Bronchial epithelial cell (primary cell): ENCODE measurements at regions not wholly inside any gene's neighbourhood (a gene's known extent, or its start where the extent isn't known, plus 50 kb on each side); places are given as distances from the start of the nearest gene placed in this dataset.
A peak's percentile ranks its signal among the peaks of the same experiment; 100 is the strongest.

ENCODE experiments used
- DNase-seq: peaks from one replicate; pipeline ENCODE4 v3.0.0-alpha.2; 2010; ENCODE audit warnings: low read depth
- FAIRE-seq: peaks from 2 replicates; lab custom pipeline; 2011; peaks lifted over from hg19 to GRCh38; lab: Jason Lieb, UNC
- H3K27me3 ChIP-seq: 2 replicates; pipeline ENCODE4 v1.5.1; 2011; ENCODE audit warnings: low read length; ENCODE audit not compliant: control insufficient read depth, insufficient read depth
- H3K36me3 ChIP-seq: 2 replicates; pipeline ENCODE4 v1.5.1; 2011; ENCODE audit warnings: low read length; ENCODE audit not compliant: control insufficient read depth, insufficient read depth
- H3K4me3 ChIP-seq: 2 replicates; pipeline ENCODE4 v1.5.1; 2011; ENCODE audit warnings: mild to moderate bottlenecking, low read depth, low read length, control low read depth
- CTCF ChIP-seq: IDR thresholded peaks from 2 replicates; pipeline ENCODE4 v1.5.1; 2011; ENCODE audit warnings: mild to moderate bottlenecking, moderate library complexity, low read length, control low read depth, inconsistent platforms; ENCODE audit not compliant: insufficient read depth, severe bottlenecking

- DNase-seq (no peak), FAIRE-seq (no peak)
- Histone ChIP-seq H3K36me3 (no peaks in the 10 kb centered on the region), H3K27me3 (no peaks in the 10 kb centered on the region), H3K4me3 (no peak overlapping the region)
- TF ChIP-seq CTCF, result no peak
Observed at GRCh38 chr4:35201403-35201802, 1042.9 kb downstream of the ARAP2 start.

- no peak for FAIRE-seq
- no peak for TF ChIP-seq CTCF
- Histone ChIP-seq H3K4me3 (no peak overlapping the region), H3K36me3 (no peaks in the 10 kb centered on the region), H3K27me3 (no peaks in the 10 kb centered on the region)
- DNase-seq, result no peak
Observed at GRCh38 chr4:35216636-35217035, 1027.7 kb downstream of the ARAP2 start.

GRCh38 chr4:35217331-35217730 lies 1027.0 kb downstream of the ARAP2 start:
- Histone ChIP-seq H3K36me3 (no peaks in the 10 kb centered on the region), H3K4me3 (no peak overlapping the region), H3K27me3 (no peaks in the 10 kb centered on the region)
- DNase-seq, result no peak
- TF ChIP-seq CTCF, result no peak
- no peak for FAIRE-seq

- no peak for DNase-seq
- Histone ChIP-seq H3K36me3 (no peaks in the 10 kb centered on the region), H3K4me3 (no peak overlapping the region), H3K27me3 (no peaks in the 10 kb centered on the region)
- no peak for TF ChIP-seq CTCF
- no peak for FAIRE-seq
Observed at GRCh38 chr4:35228313-35228712, 1016.0 kb downstream of the ARAP2 start.

- TF ChIP-seq CTCF, result no peak
- Histone ChIP-seq H3K4me3 (no peak overlapping the region), H3K27me3 (no peaks in the 10 kb centered on the region), H3K36me3 (no peaks in the 10 kb centered on the region)
- FAIRE-seq (no peak), DNase-seq (peak; percentile 6)
Observed at GRCh38 chr4:35229021-35229420, 1015.3 kb downstream of the ARAP2 start.

- FAIRE-seq (no peak), DNase-seq (no peak)
- Histone ChIP-seq H3K4me3 (no peak overlapping the region), H3K36me3 (no peaks in the 10 kb centered on the region), H3K27me3 (no peaks in the 10 kb centered on the region)
- no peak for TF ChIP-seq CTCF
Observed at GRCh38 chr4:35237924-35238323, 1006.4 kb downstream of the ARAP2 start.
